HG03066 (cell line): ENCODE measurements at regions not wholly inside any gene's neighbourhood (a gene's known extent, or its start where the extent isn't known, plus 50 kb on each side); places are given as distances from the start of the nearest gene placed in this dataset.

Source experiments
- ATAC-seq: cut with Tn5 transposase; IDR thresholded peaks from one replicate; pipeline ENCODE4 v1.9.1; 2021; ENCODE audit warnings: low read depth; ENCODE audit not compliant: unreplicated experiment

DNA sequence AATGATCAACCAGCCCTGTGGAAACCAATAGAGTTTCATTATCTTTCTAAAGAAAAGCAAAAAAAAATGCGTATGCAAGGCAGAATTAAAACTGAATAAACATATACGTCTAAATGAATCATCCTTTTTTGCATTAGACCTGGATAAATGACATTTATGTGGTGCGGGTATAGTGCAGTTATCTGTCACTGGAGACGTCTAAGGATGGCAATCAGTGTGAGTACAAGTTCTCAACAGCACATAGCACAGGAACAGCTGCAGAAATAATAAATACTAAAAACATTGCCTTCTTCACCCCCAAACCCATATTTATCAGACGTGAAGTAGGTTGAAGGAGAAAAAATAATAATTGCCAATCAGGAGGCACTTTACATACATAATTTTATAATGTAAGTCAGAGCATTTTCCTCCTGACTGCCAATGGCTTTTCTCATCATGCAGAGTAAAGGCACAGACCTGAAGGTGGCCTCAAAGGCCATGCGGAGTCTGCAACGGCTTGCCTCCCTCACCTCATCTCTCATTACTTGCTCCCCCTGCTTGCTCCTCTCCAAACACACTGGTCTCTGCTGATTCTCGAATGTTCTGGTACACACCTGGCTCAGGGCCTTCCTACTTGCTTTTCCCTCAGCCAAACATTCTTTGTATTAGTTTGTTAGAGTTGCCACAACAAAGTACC is 574.7 kb upstream of the PLXNA2 start:
- ATAC-seq, result no peak

GRCh38 chr1:208820580-208821212 is 576.5 kb upstream of the PLXNA2 start:
- ATAC-seq, result no peak

DNA sequence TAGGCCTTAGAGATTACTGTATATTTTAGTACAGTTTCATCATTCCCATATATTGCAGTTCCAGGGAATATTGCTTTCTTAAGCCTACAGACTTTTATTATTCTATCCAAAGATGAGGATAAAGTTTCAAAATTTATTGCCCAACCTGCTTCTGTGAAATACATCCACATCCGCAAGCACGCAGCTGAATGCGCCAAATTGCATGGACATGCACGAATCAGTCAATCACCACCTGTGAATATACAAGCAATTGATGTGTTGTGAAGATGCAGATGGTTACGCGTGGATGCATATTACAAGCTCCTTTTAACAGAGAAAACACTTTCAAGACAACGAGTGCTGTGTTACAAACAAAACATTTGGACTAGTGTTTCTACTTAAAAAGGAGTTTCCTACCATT is 577.8 kb upstream of the PLXNA2 start:
- no peak for ATAC-seq

- no peak for ATAC-seq
These were observed 581.1 kb upstream of the PLXNA2 start for GRCh38 chr1:208825300-208825699.

DNA sequence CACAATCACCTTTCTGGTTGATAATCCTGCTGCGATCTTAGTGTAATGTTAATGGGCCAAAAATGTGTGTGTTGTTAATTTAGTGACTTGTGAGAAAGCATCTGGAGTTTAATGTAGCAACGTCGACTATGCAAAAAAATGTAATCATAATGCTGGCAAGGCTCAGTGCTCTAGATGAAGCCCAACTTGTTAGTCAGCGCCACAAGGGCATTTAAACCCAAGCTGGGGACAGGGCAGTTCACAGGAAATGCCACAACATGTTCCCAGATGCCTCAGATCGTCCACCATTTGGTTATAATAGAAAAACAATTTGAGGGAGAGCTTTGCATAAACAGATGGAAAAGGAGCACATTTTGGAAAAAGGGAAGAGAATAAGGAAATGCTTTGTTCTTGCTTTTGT is 585.4 kb upstream of the PLXNA2 start:
- ATAC-seq, result no peak

DNA sequence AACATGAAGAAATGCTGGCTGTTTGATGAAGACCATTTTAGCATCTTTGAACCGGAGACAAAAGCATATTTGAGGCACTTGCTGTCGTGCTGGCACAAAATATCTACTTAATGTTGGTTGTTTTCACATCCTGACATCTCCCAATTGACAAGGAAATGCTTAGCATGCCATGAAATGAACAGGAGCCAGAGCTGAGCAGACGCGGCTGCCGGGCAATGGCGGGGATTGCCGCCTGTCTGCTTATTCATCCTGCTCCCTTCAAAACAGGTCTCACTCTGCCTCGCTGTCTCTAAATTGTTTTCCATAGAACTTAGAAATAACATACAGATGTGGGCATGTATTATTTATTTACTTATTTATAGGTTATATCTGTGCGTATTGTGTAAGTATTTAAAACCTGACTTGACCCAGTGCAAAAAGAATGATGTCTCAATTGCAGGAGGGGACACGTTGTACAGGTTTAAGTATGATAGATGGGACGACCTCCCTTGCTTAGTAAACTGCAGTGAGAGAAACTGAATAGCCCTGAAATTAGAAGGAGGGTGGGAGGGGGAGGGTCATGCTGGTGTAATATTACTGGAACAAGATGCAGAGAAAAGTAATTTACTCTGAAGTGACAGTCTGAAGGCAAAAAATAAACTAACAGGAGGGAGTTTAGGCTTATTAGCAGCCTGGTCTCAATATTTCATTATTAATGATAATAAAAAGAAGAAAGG is 590.4 kb upstream of the PLXNA2 start:
- ATAC-seq, result no peak

GRCh38 chr1:208835097-208835463 is 590.9 kb upstream of the PLXNA2 start:
- no peak for ATAC-seq

DNA sequence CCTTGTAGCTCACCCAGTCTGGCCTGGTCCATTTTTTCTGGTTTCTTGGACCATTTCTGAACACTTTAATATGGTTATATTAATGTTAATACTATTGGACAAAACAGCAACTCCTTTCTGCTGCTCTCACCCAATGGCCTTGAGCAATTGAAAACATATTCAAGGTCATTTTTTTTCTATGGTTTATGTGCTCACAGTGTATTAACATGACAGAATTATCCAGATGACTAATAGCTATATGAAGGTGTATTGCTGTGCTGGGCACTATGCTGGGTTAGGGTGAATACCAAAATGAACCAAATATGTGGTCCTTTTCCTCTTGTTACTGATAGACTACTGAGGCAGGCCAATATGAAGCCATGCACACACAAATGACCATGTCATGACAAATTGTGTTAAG is 591.6 kb upstream of the PLXNA2 start:
- ATAC-seq, result no peak

- no peak for ATAC-seq
These were observed 593.1 kb upstream of the PLXNA2 start for GRCh38 chr1:208837242-208837641.

- ATAC-seq, result no peak
These were observed 597.3 kb upstream of the PLXNA2 start for GRCh38 chr1:208841436-208841835.

DNA sequence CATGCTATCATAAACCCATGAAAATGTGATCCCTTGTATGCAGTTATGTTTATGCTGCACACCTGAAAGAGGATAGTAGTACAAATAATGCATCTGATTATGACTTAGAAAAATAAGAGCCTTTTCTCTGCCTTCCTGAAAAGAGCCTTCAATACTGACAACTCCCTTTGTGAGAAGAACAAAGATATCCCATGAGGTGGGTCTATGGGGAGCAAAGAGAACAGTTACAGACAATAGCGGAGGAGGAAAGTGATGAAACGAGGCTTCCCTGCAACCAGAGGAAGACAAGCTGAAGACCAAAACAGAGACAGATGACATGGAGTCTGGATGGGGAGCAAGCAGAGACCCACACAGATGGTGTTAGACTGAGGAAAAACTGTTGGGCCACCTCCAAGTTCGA is 598.3 kb upstream of the PLXNA2 start:
- no peak for ATAC-seq

DNA sequence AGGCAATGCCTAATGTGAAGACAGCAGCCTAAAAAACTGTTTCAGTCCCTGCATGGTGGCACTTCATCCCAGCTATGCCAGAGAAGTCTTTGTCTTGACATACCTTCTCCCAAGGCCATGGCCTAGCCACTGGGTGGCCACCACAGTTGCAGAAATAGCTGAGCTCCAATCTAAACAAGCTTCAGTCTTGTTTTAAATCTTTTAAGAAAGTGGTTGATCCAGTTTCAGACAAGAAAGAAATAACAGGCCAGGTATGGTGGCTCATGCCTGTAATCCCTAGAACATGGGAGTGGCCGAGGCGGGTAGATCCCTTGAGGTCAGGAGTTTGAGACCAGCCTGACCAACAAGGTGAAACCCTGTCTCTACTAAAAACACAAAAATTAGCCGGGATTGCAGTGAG is 600.0 kb upstream of the PLXNA2 start:
- no peak for ATAC-seq

- no peak for ATAC-seq
These were observed 604.7 kb upstream of the PLXNA2 start for GRCh38 chr1:208848854-208849253.

DNA sequence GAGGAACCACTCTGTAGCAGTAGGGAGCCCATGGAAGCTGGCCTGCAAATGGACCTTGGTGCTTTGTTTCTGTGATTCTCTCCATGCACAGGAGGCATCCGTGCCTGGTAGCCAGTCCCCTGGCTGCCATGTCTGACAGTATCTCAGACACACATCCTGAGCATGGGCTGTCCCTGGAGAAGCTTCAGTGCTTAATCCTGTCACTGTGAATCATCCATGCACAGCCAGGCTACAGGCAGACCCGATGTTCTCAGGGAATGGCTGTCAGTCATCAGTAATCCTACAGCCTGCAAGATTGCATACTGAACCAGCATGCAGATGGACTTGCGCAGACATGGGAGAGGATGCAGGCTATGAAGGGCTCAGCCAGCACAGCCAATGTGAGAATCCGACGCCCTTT is 606.3 kb upstream of the PLXNA2 start:
- ATAC-seq, result no peak

- no peak for ATAC-seq
These were observed 607.2 kb upstream of the PLXNA2 start for GRCh38 chr1:208851366-208851765.

DNA sequence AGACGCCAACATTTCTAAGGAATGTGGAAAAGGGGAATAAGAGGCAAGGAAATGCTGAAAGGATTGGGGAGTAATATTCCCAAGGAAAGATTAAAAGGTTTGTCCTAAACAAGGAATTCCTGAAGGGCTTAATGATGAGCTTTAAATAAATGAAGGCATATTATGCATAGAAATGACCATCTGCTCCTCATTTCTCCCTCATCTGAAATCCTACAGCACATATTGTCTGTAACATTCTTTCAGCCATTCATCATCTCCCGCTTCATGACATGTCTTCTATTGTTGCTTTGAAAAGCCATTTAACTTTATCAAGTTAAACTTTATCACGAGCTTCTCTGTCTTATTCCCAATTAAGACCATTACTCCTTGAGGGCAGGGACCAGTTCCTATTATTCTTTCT is 608.7 kb upstream of the PLXNA2 start:
- no peak for ATAC-seq

- no peak for ATAC-seq
These were observed 611.2 kb upstream of the PLXNA2 start for GRCh38 chr1:208855403-208855802.

DNA sequence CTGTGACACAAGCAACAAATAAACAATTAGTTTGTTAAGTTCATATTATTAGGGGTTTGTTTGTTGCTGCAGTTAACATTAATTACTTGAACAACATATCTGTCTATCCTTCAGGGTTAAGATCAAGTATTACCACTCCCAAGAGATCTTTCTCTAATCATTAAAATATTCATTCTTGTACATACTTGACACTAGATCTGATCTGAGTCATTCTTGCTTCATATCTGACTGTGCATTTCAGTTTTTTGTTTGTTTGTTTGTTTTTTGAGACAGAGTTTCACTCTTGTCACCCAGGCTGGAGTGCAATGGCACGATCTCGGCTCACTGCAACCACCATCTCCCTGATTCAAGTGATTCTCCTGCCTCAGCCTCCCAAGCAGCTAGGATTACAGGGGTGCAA is 613.3 kb upstream of the PLXNA2 start:
- no peak for ATAC-seq

- no peak for ATAC-seq
These were observed 614.6 kb upstream of the PLXNA2 start for GRCh38 chr1:208858738-208859137.

DNA sequence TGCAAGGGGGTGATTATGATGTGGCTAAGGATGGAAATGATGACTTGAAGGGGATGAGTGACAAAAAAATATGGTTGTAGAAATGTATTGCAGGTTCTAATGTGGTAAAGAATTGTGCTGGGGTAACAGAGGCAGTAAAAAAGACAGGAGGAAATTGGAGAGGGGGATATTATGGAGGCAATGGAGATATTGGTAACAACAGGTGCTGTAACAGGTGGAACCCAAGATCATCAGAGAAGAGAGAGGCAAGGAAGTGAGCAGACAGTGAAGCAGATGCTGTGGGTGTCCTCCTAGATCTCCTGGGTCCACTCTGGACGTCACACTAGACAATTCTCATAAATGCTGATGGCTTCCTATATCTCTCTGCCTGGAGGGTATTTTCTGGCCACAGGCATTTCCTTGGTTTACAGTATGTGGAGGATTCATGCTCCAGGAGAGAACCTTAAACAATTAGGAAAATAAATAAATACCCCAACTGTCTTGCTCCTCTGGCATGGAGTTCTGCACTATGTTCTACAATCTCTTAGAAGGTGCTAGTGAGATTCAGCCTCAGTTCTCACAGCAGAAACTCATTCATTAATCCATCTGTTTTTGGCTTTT is 620.3 kb upstream of the PLXNA2 start:
- ATAC-seq, result no peak

DNA sequence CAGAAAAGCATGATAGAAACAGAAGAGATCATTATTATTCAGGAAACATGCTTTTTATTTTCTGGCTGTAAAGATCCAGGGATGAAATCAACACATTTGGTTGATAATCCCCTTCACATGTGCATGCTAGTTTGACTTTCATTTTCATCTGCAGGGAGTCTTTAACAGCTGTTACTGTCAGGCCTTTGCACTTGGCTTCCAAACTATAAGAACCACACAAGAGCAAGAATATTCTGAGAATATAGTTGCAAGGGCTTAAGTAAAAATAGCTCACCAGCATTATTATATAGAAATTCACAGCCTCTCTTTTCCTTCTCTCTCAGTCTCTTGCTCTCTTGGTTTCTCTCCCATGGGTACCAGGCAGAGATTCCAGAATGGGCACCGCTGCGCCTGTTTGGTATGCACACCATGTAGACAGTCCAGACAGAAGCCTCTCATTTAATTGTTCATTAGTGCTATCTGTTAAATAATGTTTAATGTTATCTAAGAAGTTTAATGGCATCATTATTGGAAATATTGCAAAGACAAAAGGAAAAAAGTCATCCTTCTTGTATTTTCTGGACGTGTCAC is 622.3 kb upstream of the PLXNA2 start:
- ATAC-seq, result no peak
